Fibroblast of villous mesenchyme (primary cell): ENCODE measurements at regions not wholly inside any gene's neighbourhood (a gene's known extent, or its start where the extent isn't known, plus 50 kb on each side); places are given as distances from the start of the nearest gene placed in this dataset.
A peak's percentile ranks its signal among the peaks of the same experiment; 100 is the strongest.

Source experiments
- DNase-seq: peaks from one replicate; pipeline ENCODE4 v3.0.0-alpha.2; 2010; ENCODE audit warnings: low read depth
- H3K4me3 ChIP-seq: 2 replicates; pipeline ENCODE4 v1.5.1; 2011; ENCODE audit warnings: low read depth, mild to moderate bottlenecking, low read length
- TF ChIP-seq, protein P1 (sequence below): IDR thresholded peaks from 2 replicates; pipeline ENCODE4 v1.5.1; 2012; ENCODE audit warnings: low read depth, mild to moderate bottlenecking, low read length; ENCODE audit not compliant: insufficient read depth

DNA sequence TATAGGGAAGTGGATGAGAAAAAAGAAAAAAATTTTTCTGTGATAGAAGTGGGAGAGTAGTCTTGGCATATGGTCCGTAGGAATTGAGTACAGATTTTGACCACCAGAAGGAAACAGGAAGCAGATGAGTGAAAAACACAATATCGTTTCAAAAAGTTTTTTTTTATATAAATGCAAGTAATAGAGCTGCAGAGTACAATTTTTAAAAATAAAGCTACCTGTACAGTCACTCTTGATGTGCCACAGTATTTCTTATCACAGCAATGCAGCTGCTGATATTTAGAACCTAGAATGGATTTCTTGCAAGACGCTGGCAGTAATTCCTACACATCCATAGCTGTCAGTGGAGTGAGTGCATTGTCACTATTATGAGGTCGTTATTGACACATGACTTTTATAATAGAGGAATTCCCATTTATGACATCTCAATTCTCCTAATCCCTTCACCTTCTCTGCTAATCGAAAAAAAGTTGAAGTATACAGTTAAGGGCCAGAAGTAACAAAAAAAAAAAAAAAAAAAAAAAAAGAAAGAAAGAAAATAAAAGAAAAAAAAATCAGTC is 477.7 kb downstream of the TAF11L14 start:
- no peak for DNase-seq
- H3K4me3 ChIP-seq, result no peak overlapping the region
- TF ChIP-seq, protein P1, sequence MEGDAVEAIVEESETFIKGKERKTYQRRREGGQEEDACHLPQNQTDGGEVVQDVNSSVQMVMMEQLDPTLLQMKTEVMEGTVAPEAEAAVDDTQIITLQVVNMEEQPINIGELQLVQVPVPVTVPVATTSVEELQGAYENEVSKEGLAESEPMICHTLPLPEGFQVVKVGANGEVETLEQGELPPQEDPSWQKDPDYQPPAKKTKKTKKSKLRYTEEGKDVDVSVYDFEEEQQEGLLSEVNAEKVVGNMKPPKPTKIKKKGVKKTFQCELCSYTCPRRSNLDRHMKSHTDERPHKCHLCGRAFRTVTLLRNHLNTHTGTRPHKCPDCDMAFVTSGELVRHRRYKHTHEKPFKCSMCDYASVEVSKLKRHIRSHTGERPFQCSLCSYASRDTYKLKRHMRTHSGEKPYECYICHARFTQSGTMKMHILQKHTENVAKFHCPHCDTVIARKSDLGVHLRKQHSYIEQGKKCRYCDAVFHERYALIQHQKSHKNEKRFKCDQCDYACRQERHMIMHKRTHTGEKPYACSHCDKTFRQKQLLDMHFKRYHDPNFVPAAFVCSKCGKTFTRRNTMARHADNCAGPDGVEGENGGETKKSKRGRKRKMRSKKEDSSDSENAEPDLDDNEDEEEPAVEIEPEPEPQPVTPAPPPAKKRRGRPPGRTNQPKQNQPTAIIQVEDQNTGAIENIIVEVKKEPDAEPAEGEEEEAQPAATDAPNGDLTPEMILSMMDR, result no peak

DNA sequence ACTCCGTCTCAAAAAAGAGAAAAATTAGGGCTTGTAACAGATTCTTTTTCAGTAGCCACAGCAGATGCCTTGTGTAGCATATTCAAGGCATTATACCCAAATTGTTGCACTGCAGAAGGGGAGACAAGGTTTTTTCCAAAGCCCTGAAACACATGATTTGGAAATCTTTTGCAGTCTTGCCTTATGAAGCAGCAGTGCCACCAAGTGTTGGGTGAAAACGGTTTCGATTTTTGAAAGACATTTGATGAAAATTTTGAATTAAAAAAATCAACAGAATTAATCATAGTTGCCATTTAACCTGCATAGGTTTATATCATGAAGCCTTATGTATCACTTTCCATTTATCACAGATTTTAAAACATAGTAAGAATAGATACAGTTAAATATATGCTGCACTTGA is 479.5 kb downstream of the TAF11L14 start:
- DNase-seq, result peak; percentile 10
- TF ChIP-seq, protein P1, result no peak
- no peak overlapping the region for H3K4me3 ChIP-seq

DNA sequence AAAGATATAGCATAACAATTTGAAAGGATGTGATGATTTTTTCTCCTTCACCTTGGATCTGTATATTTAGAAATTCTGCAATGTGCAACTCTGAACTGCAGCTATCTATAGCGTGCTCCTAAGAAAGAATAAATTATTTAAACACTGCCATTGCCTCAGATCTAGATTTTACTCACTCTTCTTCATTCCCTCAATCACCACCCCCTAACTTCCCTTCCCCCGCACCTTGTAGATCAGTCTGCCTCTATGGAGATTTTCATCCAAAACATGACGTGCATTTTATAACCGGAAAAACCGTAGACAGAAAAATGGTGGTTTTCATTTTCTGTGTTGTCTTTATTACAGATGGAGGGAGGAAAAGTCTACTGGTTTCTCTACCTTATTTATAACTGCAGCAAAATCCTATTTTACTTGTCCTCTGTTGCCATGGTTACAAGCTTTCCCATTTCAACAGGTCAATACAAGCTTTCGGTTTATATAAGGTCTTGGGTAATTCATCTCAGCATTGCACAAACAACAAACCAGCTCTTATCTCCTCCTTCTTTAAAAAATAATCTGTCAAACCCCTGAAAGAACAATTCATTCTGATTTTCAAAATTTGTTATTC is 480.0 kb downstream of the TAF11L14 start:
- no peak overlapping the region for H3K4me3 ChIP-seq
- TF ChIP-seq, protein P1, result no peak
- DNase-seq, result no peak

DNA sequence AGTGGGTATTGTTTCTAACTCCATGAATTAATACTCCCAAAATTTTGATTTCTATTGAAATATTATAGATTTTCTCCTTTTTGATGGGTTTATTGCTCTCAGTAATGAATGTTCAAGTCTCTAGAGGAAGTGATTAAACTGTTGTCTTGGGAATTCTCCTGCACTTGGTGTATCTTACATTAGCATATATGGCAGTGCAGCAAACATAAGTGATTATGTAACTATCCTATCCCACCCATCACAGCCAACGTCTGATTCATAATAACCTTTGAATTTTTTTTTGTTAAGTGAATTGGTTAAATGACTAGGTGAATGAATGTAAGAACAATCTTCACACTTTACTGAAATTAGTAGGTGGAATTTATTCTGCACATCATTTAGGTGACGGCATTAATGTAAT is 483.7 kb downstream of the TAF11L14 start:
- no peak for DNase-seq
- TF ChIP-seq, protein P1, result no peak

DNA sequence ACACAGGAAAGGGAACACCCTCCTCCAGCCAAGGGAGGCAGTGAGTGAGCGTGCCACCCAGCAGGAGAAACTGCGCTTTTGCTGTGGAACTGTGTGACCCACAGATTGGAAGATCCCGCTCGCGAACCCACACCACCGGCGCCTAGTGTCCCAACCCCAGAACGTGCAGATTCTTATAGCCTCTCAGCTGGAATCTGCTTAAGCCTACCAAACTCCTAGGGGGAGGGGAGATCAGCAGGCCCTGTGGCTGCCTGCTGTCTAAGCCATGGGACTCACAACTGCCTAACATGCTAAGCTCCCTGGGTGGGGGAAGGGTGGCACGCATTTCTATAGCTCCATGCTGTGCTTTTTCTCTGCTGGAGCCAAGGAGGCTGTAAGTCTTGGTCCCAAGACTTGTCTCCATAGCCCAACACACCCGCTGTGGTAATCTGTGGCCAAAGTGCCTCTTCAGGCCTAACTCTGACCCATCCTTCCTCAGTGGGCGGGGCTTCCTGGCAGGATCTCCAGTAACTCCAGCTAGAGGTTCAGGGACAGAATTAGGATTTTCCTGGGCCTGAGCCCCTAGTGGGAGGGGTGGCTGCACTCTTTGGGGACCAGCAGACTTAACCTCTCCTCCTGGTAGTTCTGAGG is 485.0 kb downstream of the TAF11L14 start:
- TF ChIP-seq, protein P1, result no peak
- no peak for DNase-seq
- H3K4me3 ChIP-seq, result no peak overlapping the region

More for the DNA sequence above, 483.7 kb downstream of the TAF11L14 start:
- H3K4me3 ChIP-seq, result no peak overlapping the region

DNA sequence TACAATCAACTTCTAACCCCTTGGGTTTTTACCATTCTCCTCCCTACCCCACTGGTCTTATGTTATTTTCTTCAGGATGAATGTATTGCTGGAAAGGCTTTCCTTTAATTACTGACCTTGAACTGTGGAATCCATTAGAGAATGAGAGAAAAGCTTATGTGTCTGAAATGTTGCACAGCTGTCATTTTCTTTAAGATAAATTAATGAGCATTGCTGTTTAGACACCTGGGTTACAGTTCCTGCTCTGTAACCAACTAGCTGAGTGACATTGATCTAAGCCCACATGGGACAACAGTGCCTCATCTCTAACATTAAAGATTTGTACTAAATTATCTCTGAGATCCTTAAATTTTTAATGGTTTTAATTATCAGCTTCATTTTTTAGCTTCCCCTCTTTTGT is 507.0 kb downstream of the TAF11L14 start:
- TF ChIP-seq, protein P1, result no peak
- no peak overlapping the region for H3K4me3 ChIP-seq
- no peak for DNase-seq
